Neural cell (in vitro differentiated cells): ENCODE measurements at regions not wholly inside any gene's neighbourhood (a gene's known extent, or its start where the extent isn't known, plus 50 kb on each side); places are given as distances from the start of the nearest gene placed in this dataset.
A peak's percentile ranks its signal among the peaks of the same experiment; 100 is the strongest.

Experiments used
- H2AFZ ChIP-seq: fragments of 200-600, 300-800 bp; sonication (generic), shearing (Covaris generic); 2 replicates; pipeline ENCODE4 v1.6.0; 2014; ENCODE audit warnings: low read depth, mild to moderate bottlenecking, antibody characterized with exemption, low read length, moderate library complexity
- H3F3A ChIP-seq: fragments of 200-600 bp; shearing (Covaris generic); 2 replicates; pipeline ENCODE4 v1.6.1; 2016; ENCODE audit warnings: mild to moderate bottlenecking, moderate library complexity, mixed read lengths, antibody characterized with exemption, low read length; ENCODE audit not compliant: insufficient read depth, poor library complexity, severe bottlenecking
- H3K27ac ChIP-seq: fragments of 200-600, 300-800 bp; sonication (generic), shearing (Covaris generic); 2 replicates; pipeline ENCODE4 v1.5.1; 2014; ENCODE audit warnings: mild to moderate bottlenecking, low read length, moderate library complexity
- H3K27me3 ChIP-seq: fragments of 300-800, 200-600 bp; sonication (generic), shearing (Covaris generic); 2 replicates; pipeline ENCODE4 v1.6.0; 2014; ENCODE audit warnings: mild to moderate bottlenecking, low read depth, low read length, moderate library complexity; ENCODE audit not compliant: insufficient read depth
- H3K36me3 ChIP-seq: fragments of 300-800, 200-600 bp; sonication (generic), shearing (Covaris generic); 2 replicates; pipeline ENCODE4 v1.5.1; 2014; ENCODE audit warnings: mild to moderate bottlenecking, antibody characterized with exemption, low read length, moderate library complexity; ENCODE audit not compliant: insufficient read depth
- H3K4me2 ChIP-seq: fragments of 300-800, 200-600 bp; sonication (generic), shearing (Covaris generic); 2 replicates; pipeline ENCODE4 v1.6.0; 2014; ENCODE audit warnings: mild to moderate bottlenecking, low read length
- H3K4me3 ChIP-seq: fragments of 300-800, 200-600 bp; sonication (generic), shearing (Covaris generic); 2 replicates; pipeline ENCODE4 v1.5.1; 2014; ENCODE audit warnings: mild to moderate bottlenecking, low read length, moderate library complexity
- H3K79me2 ChIP-seq: fragments of 200-600 bp; shearing (Covaris generic); replicated peaks from 2 replicates; pipeline ENCODE4 v1.6.0; 2014; ENCODE audit warnings: mild to moderate bottlenecking, low read length, moderate library complexity; ENCODE audit not compliant: insufficient read depth
- H3K9ac ChIP-seq: fragments of 300-800, 200-600 bp; sonication (generic), shearing (Covaris generic); 2 replicates; pipeline ENCODE4 v1.6.1; 2016; ENCODE audit warnings: mild to moderate bottlenecking, low read length, mixed read lengths
- H3K9me2 ChIP-seq: fragments of 200-600 bp; shearing (Covaris generic); 2 replicates; pipeline ENCODE4 v1.6.1; 2016; ENCODE audit warnings: mild to moderate bottlenecking, low read length, mixed read lengths; ENCODE audit not compliant: insufficient read depth
- H3K9me3 ChIP-seq: fragments of 200-600, 300-800 bp; sonication (generic), shearing (Covaris generic); 2 replicates; pipeline ENCODE4 v1.6.1; 2016; ENCODE audit warnings: mild to moderate bottlenecking, mixed run types, low read length, moderate library complexity, mixed read lengths
- H4K20me1 ChIP-seq: fragments of 200-600 bp; shearing (Covaris generic); 2 replicates; pipeline ENCODE4 v1.6.1; 2016; ENCODE audit warnings: mild to moderate bottlenecking, mixed run types; ENCODE audit not compliant: insufficient read depth
- EP300 ChIP-seq: fragments of 450-650 bp; conservative IDR thresholded peaks from 2 replicates; pipeline ENCODE4 v1.6.1; 2014; ENCODE audit warnings: antibody characterized with exemption, mild to moderate bottlenecking, moderate library complexity; ENCODE audit not compliant: poor library complexity, severe bottlenecking
- MXI1 ChIP-seq: fragments of 450-650 bp; conservative IDR thresholded peaks from 2 replicates; pipeline ENCODE4 v1.6.1; 2014; ENCODE audit warnings: antibody characterized with exemption, mild to moderate bottlenecking; ENCODE audit not compliant: poor library complexity, severe bottlenecking
- POLR2AphosphoS5 ChIP-seq: IDR thresholded peaks from 2 replicates; pipeline ENCODE4 v1.6.1; 2012
- SMC3 ChIP-seq: fragments of 450-650 bp; conservative IDR thresholded peaks from 2 replicates; pipeline ENCODE4 v1.6.1; 2014; ENCODE audit warnings: antibody characterized with exemption, mild to moderate bottlenecking, moderate library complexity; ENCODE audit not compliant: poor library complexity
- TF ChIP-seq, protein P1 (sequence below): IDR thresholded peaks from 2 replicates; pipeline ENCODE4 v1.6.1; 2012; ENCODE audit warnings: borderline replicate concordance

DNA sequence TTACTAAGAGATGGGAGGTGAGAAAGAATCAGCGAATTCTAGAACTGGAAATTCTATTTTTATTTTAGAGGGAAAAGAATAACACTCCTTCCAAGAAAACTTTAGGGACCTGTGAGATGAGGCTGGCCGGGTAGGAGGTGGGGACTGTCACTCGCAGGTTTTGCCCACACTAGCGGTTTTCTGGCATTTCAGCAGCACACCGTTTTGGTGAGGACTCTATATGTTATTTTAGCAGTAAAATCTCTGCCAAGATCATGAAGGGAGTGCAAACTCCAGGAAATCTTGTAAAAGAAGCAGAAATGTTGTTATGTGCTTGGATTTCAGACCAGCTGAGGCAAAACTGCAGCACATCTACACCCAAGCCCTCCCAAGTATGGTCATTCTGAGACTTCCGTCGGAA lies 470.6 kb downstream of the PSAT1 start:
- H3K36me3 ChIP-seq, result no peaks in the 10 kb centered on the region
- no peaks in the 10 kb centered on the region for H3K27me3 ChIP-seq
- H3F3A ChIP-seq, result peaks cover 6% of the 10 kb centered on the region
- H3K4me2 ChIP-seq, result no peak overlapping the region
- no peak for TF ChIP-seq EP300
- TF ChIP-seq SMC3, result no peak
- no peak for TF ChIP-seq POLR2AphosphoS5
- TF ChIP-seq, protein P1, sequence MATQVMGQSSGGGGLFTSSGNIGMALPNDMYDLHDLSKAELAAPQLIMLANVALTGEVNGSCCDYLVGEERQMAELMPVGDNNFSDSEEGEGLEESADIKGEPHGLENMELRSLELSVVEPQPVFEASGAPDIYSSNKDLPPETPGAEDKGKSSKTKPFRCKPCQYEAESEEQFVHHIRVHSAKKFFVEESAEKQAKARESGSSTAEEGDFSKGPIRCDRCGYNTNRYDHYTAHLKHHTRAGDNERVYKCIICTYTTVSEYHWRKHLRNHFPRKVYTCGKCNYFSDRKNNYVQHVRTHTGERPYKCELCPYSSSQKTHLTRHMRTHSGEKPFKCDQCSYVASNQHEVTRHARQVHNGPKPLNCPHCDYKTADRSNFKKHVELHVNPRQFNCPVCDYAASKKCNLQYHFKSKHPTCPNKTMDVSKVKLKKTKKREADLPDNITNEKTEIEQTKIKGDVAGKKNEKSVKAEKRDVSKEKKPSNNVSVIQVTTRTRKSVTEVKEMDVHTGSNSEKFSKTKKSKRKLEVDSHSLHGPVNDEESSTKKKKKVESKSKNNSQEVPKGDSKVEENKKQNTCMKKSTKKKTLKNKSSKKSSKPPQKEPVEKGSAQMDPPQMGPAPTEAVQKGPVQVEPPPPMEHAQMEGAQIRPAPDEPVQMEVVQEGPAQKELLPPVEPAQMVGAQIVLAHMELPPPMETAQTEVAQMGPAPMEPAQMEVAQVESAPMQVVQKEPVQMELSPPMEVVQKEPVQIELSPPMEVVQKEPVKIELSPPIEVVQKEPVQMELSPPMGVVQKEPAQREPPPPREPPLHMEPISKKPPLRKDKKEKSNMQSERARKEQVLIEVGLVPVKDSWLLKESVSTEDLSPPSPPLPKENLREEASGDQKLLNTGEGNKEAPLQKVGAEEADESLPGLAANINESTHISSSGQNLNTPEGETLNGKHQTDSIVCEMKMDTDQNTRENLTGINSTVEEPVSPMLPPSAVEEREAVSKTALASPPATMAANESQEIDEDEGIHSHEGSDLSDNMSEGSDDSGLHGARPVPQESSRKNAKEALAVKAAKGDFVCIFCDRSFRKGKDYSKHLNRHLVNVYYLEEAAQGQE, result no peak
- no peaks in the 10 kb centered on the region for H4K20me1 ChIP-seq
- no peaks in the 10 kb centered on the region for H3K9me2 ChIP-seq
- H3K79me2 ChIP-seq, result no peaks in the 10 kb centered on the region
- H3K9me3 ChIP-seq, result no peaks in the 10 kb centered on the region
- H3K9ac ChIP-seq, result no peak overlapping the region
- H3K27ac ChIP-seq, result no peak overlapping the region
- H2AFZ ChIP-seq, result no peak overlapping the region
- H3K4me3 ChIP-seq, result no peak overlapping the region

DNA sequence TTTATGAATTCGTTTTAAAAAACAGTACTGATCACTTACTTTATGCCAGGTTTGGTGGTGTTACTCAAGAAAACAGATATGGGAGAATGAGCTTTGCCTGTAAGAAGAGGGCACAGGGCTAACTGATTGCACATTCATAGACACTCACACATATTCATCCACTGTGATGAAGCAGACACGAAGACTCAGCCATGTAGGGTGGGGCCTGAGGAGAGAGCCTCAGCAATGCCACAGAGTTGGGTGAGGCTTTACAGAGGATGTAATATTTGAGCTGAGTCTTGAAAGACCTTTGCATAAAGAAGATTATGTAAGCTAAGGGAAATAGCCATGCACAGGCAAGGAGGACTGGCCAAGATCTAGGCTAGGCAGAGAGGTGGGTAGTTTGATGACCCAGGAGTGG lies 472.8 kb downstream of the PSAT1 start:
- Histone ChIP-seq H3F3A (no peaks in the 10 kb centered on the region), H3K9me3 (no peaks in the 10 kb centered on the region), H3K9me2 (no peaks in the 10 kb centered on the region), H3K36me3 (no peaks in the 10 kb centered on the region), H4K20me1 (no peaks in the 10 kb centered on the region), H3K27me3 (no peaks in the 10 kb centered on the region), H3K79me2 (no peaks in the 10 kb centered on the region), H2AFZ (no peak overlapping the region), H3K27ac (no peak overlapping the region), H3K9ac (no peak overlapping the region), H3K4me2 (no peak overlapping the region), H3K4me3 (no peak overlapping the region)
- TF ChIP-seq EP300, result no peak

DNA sequence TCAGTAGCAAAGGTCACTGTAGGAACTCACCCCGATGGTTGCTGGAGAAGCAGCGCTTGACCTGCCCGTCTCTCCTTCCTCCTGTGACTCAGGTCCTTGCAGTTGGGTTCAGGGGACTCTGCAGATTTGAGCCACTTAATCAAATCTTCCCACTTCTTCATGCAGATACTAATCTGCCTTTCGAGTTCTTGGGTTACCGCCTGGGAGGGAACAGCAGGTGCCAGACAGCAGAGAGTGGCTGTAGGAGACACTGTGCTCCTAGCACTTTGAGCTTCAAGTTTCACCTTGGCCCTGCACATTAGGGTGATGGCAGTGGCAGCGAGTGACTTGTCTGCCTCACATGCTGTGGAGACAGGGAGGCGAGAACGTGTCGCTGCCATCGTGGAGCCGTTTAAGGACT lies 478.3 kb downstream of the PSAT1 start:
- no peak overlapping the region for H3K4me2 ChIP-seq
- H3K27ac ChIP-seq, result peak overlapping the region; percentile 1
- H3K9me3 ChIP-seq, result no peaks in the 10 kb centered on the region
- TF ChIP-seq EP300 (no peak), MXI1 (no peak)
- TF ChIP-seq, protein P1, result no peak
- H2AFZ ChIP-seq, result no peak overlapping the region
- no peaks in the 10 kb centered on the region for H4K20me1 ChIP-seq
- no peak overlapping the region for H3K4me3 ChIP-seq
- H3K79me2 ChIP-seq, result no peaks in the 10 kb centered on the region
- no peaks in the 10 kb centered on the region for H3F3A ChIP-seq
- no peak overlapping the region for H3K9ac ChIP-seq
- H3K9me2 ChIP-seq, result no peaks in the 10 kb centered on the region
- no peaks in the 10 kb centered on the region for H3K36me3 ChIP-seq
- H3K27me3 ChIP-seq, result no peaks in the 10 kb centered on the region
